ENCODE measurements at regions not wholly inside any gene's neighbourhood (a gene's known extent, or its start where the extent isn't known, plus 50 kb on each side); places are given as distances from the start of the nearest gene placed in this dataset.

DNA sequence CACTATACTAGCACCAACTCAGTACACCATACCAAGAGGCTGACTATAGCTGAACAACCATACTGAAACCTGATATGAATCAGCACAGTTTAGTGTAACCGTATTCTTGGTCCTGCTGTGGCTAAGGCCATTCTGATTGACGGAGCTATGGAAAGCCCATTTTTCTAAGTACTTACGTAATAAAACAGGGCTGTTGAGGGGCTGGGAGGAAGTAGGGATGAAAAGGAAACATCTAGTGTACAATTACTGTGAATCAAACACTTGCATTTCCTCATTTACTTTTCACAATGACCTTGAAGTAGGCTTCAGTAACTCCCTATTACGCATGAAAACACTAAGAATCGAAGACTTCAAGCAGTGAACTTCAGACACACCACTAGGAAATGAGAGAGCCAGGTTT, 198.2 kb downstream of the BTG1 start:
- TF ChIP-seq, protein P1, sequence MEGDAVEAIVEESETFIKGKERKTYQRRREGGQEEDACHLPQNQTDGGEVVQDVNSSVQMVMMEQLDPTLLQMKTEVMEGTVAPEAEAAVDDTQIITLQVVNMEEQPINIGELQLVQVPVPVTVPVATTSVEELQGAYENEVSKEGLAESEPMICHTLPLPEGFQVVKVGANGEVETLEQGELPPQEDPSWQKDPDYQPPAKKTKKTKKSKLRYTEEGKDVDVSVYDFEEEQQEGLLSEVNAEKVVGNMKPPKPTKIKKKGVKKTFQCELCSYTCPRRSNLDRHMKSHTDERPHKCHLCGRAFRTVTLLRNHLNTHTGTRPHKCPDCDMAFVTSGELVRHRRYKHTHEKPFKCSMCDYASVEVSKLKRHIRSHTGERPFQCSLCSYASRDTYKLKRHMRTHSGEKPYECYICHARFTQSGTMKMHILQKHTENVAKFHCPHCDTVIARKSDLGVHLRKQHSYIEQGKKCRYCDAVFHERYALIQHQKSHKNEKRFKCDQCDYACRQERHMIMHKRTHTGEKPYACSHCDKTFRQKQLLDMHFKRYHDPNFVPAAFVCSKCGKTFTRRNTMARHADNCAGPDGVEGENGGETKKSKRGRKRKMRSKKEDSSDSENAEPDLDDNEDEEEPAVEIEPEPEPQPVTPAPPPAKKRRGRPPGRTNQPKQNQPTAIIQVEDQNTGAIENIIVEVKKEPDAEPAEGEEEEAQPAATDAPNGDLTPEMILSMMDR (IDR thresholded peaks at IDR 0.05): no peak
- TF ChIP-seq POLR2A (IDR thresholded peaks at IDR 0.05): no peak

Measured in heart left ventricle (tissue), 13 donors.